ENCODE measurements at regions not wholly inside any gene's neighbourhood (a gene's known extent, or its start where the extent isn't known, plus 50 kb on each side); places are given as distances from the start of the nearest gene placed in this dataset.

DNA sequence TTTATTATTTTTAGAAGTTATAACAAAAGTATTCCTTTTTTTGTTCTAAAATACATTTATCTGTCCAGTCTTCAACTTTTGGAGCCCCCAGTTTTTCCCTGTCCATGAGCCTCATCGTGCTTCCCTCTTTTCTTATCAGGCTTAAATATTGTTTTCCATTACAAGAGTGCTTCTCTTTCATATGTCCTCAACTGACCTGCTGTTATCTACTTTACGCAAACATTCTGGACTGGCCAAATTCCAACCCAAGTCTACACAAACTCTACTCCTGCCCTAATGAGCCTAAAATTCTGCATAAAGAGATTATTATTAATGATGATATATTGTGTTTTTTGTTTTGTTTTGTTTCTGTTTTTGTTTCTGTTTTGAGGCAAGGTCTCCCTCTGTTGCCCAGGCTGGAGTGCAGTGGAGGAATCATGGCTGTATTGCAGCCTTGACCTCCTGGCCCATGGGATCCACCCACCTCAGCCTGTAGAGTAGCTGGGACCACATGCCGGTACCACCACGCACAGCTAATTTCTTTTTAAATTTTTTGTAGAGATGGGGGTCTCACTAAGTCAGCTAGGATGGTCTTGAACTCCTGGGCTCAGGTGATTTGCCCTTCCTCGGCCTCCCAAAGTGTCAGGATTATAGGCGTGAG, 318.8 kb upstream of the NEGR1 start:
- TF ChIP-seq, protein P1, sequence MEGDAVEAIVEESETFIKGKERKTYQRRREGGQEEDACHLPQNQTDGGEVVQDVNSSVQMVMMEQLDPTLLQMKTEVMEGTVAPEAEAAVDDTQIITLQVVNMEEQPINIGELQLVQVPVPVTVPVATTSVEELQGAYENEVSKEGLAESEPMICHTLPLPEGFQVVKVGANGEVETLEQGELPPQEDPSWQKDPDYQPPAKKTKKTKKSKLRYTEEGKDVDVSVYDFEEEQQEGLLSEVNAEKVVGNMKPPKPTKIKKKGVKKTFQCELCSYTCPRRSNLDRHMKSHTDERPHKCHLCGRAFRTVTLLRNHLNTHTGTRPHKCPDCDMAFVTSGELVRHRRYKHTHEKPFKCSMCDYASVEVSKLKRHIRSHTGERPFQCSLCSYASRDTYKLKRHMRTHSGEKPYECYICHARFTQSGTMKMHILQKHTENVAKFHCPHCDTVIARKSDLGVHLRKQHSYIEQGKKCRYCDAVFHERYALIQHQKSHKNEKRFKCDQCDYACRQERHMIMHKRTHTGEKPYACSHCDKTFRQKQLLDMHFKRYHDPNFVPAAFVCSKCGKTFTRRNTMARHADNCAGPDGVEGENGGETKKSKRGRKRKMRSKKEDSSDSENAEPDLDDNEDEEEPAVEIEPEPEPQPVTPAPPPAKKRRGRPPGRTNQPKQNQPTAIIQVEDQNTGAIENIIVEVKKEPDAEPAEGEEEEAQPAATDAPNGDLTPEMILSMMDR (IDR thresholded peaks at IDR 0.05; ENCODE audit: borderline replicate concordance, insufficient read depth, low read depth, low read length): no peak

DNA sequence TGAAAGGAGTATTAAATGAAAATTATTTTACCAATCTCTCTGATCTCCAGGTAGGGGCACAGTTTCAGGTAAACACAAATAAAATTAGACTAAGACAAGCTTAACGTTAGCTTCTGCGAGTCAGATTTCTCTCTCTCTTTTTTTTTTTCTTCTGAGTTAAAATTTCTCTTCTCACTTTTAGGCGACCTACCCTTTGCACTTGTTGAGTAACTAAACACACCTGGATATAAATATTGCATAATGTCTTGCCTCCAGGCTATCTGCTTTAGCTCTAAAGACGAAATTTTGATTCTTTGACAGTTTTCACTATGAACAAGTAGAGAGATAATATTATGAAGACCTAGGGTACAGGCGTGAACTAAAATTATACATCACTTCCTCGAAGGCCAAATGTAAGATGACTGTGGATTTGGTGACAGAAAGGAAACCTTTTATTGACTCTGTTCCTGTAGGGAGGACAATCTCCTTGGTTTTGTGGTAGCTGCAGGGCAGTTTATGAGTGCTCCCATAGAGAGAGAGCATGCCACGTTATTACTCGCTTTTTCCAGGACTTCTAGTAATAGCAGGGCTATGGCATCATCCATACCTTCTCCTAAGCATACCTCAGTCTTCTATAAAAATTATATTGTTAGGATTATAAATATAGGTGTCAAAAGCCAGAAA, 303.8 kb upstream of the NEGR1 start:
- no peak overlapping the region for H3K4me3 ChIP-seq (ENCODE audit: low read depth, low read length)
- TF ChIP-seq, protein P1 (IDR thresholded peaks at IDR 0.05; ENCODE audit: borderline replicate concordance, insufficient read depth, low read depth, low read length): no peak

More for the DNA sequence above, 318.8 kb upstream of the NEGR1 start:
- H3K4me3 ChIP-seq (ENCODE audit: low read depth, low read length): no peak overlapping the region

DNA sequence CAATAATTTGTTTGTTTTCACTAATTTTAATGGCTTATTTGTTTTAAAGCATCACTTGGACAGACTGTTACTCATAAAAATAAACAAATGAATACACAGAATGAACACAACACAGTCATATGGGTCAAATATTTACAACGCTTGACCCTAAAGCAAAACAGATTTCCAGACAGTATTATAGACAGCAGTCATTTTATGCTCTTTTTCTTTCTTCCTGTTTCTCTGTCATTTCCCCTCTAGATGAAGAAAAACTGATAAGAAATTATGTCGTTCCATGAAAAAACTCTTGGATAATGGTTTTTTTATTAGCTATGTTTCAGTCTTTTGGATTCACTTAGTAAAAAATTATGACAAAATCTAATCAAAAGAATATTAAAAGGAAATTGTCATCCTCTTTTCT, 297.3 kb upstream of the NEGR1 start:
- H3K4me3 ChIP-seq (ENCODE audit: low read depth, low read length): no peak overlapping the region

DNA sequence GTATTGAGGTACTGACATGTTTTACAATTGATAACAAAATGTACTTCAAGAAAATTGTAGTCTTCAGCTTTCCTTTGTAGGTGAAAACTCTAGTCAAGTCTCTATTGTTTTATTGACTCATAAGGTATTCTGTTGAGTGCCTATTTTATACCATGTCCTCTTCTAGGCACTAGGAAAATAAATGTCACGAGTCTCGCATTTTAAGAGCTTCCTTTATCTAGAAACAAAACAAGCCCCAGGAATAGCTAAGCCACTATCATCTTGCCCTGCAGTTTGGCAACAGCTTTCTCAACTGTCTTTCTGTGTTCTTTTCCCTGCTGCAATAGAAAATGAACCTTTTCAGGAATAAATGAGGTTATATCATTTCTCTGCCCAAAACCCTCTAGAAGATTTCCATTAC, 288.5 kb upstream of the NEGR1 start:
- TF ChIP-seq, protein P1 (IDR thresholded peaks at IDR 0.05; ENCODE audit: borderline replicate concordance, insufficient read depth, low read depth, low read length): no peak

More for the DNA sequence above, 297.3 kb upstream of the NEGR1 start:
- TF ChIP-seq, protein P1 (IDR thresholded peaks at IDR 0.05; ENCODE audit: borderline replicate concordance, insufficient read depth, low read depth, low read length): no peak

DNA sequence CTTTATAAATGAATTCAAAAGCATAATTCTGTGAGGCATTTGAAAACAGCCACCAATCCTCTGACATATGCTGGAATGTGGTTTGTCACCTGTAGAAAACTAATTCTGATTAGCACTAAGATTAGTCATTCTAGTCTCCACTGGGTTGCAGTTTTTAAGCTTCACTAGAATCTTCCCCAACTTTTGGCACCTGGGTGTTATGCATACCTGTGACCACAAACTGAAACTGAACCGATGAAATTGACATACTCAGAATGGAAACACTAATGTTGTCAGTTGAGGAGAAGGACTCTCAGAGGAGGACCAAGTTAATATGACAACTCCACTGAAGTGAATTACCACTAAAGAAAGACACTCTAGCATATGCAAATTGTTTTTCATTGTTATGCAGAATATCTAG, 285.8 kb upstream of the NEGR1 start:
- no peak overlapping the region for H3K4me3 ChIP-seq (ENCODE audit: low read depth, low read length)
- TF ChIP-seq, protein P1 (IDR thresholded peaks at IDR 0.05; ENCODE audit: borderline replicate concordance, insufficient read depth, low read depth, low read length): no peak

More for the DNA sequence above, 288.5 kb upstream of the NEGR1 start:
- no peak overlapping the region for H3K4me3 ChIP-seq (ENCODE audit: low read depth, low read length)

DNA sequence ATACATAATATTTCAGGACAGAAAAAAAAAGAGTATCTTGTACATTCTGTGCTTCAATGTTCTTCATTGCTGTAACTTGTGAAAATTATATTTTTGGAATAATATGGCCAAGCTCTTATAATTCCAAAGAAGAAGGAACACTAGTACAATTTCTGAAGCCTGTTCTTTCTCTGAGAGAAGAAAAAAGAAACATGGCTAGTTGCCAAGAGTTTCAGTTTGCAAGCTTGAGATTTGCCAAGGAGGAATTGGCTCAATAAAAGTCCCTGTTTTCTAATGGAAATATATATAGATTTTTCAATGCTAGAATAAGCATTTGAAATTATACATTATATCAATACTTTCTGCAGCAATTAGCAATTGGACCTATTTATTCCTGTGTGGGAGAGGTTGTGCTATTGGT, 285.2 kb upstream of the NEGR1 start:
- H3K4me3 ChIP-seq (ENCODE audit: low read depth, low read length): no peak overlapping the region
- TF ChIP-seq, protein P1 (IDR thresholded peaks at IDR 0.05; ENCODE audit: borderline replicate concordance, insufficient read depth, low read depth, low read length): no peak

DNA sequence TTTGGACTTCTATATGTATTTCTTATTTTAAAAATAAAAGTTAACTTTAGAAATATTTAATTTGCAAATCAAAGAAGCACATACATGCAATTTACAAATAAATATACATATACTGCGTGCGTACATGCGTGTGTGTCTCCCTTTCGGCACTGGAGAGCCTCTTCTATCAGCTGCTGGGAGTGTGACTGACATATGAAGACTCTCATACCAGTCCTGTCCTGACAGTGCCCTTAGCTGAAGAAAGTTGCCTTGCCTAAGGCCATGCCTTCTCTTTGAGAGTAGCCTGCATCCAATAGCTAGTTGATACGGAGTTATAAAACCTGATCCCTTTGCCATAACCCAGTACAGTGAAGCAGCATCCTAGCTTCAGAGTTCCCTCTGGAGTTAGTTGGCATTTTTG, 282.4 kb upstream of the NEGR1 start:
- no peak overlapping the region for H3K4me3 ChIP-seq (ENCODE audit: low read depth, low read length)
- TF ChIP-seq, protein P1 (IDR thresholded peaks at IDR 0.05; ENCODE audit: borderline replicate concordance, insufficient read depth, low read depth, low read length): no peak

All from GM12875 (cell line).